NCI-H128 (cell line): ENCODE measurements at regions not wholly inside any gene's neighbourhood (a gene's known extent, or its start where the extent isn't known, plus 50 kb on each side); places are given as distances from the start of the nearest gene placed in this dataset.

Experiments used
- DNase-seq: peaks from one replicate; lab custom pipeline; 2025; ENCODE audit not compliant: unreplicated experiment; lab: John Stamatoyannopoulos, UW

GRCh38 chr18:60755134-60755533 is 382.6 kb upstream of the MC4R start:
- DNase-seq = no peak

GRCh38 chr18:60775978-60776377 is 403.4 kb upstream of the MC4R start:
- no peak for DNase-seq

- no peak for DNase-seq
Measured at GRCh38 chr18:60784161-60784560, 411.6 kb upstream of the MC4R start.

- DNase-seq = no peak
Measured at GRCh38 chr18:60794802-60795201, 422.2 kb upstream of the MC4R start.

GRCh38 chr18:60804415-60804814 is 431.8 kb upstream of the MC4R start:
- DNase-seq = no peak

- DNase-seq = no peak
Measured at GRCh38 chr18:60809937-60810336, 437.4 kb upstream of the MC4R start.

GRCh38 chr18:60812921-60813320 is 440.3 kb upstream of the MC4R start:
- no peak for DNase-seq

- DNase-seq = no peak
Measured at GRCh38 chr18:60826346-60826745, 453.8 kb upstream of the MC4R start.

GRCh38 chr18:60831971-60832370 is 459.4 kb upstream of the MC4R start:
- DNase-seq = no peak

GRCh38 chr18:60838677-60839076 is 466.1 kb upstream of the MC4R start:
- DNase-seq = no peak

- DNase-seq = no peak
Measured at GRCh38 chr18:60846396-60846795, 473.8 kb upstream of the MC4R start.

GRCh38 chr18:60847517-60847916 is 474.9 kb upstream of the MC4R start:
- no peak for DNase-seq

GRCh38 chr18:60861575-60861974 is 471.7 kb upstream of the CDH20 start:
- no peak for DNase-seq

- DNase-seq = no peak
Measured at GRCh38 chr18:60862988-60863387, 470.2 kb upstream of the CDH20 start.

GRCh38 chr18:60865801-60866200 is 467.4 kb upstream of the CDH20 start:
- no peak for DNase-seq

- no peak for DNase-seq
Measured at GRCh38 chr18:60870261-60871153, 462.7 kb upstream of the CDH20 start.

GRCh38 chr18:60872434-60872833 is 460.8 kb upstream of the CDH20 start:
- no peak for DNase-seq

- DNase-seq = no peak
Measured at GRCh38 chr18:60873708-60874107, 459.5 kb upstream of the CDH20 start.

GRCh38 chr18:60875957-60876507 is 457.2 kb upstream of the CDH20 start:
- DNase-seq = no peak

GRCh38 chr18:60880184-60880583 is 453.0 kb upstream of the CDH20 start:
- no peak for DNase-seq

GRCh38 chr18:60883587-60883986 is 449.6 kb upstream of the CDH20 start:
- DNase-seq = no peak

GRCh38 chr18:60888071-60888624 is 445.1 kb upstream of the CDH20 start:
- DNase-seq = no peak
